PC-3 (cell line): ENCODE measurements at regions not wholly inside any gene's neighbourhood (a gene's known extent, or its start where the extent isn't known, plus 50 kb on each side); places are given as distances from the start of the nearest gene placed in this dataset.

Experiments used
- ATAC-seq: fragments of 200-7000 bp; cut with Tn5 transposase; 2 replicates; pipeline ENCODE4 v1.9.1; 2020; ENCODE audit warnings: mild to moderate bottlenecking, moderate library complexity
- BruUV-seq: library from RNA; stranded (reverse); fragments of 400-500 nt; replicated peaks from 2 replicates; lab custom pipeline; 2021; lab: Mats Ljungman, UMichigan
- CTCF ChIA-PET: fragments of 300-600 bp; sonication (Branson Sonifier 250); formaldehyde crosslinking; loops from one replicate; lab custom pipeline; 2022; ENCODE audit warnings: antibody characterized with exemption; lab: Charles Lee
- POLR2A ChIA-PET: fragments of 300-600 bp; sonication (Branson Sonifier 250); formaldehyde crosslinking; loops from one replicate; lab custom pipeline; 2022; ENCODE audit warnings: antibody characterized with exemption; ENCODE audit not compliant: unreplicated experiment; lab: Charles Lee
- DNase-seq: peaks from one replicate; pipeline ENCODE4 v3.0.0-alpha.2; 2015
- H2AFZ ChIP-seq: fragments of 300-600 bp; sonication (generic); 2 replicates; pipeline ENCODE4 v1.6.0; 2016; ENCODE audit warnings: antibody characterized with exemption, low read length
- H3F3A ChIP-seq: fragments of 300-600 bp; sonication (generic); one replicate; pipeline ENCODE4 v1.6.0; 2017; ENCODE audit warnings: antibody characterized with exemption, low read length, control low read depth, mild to moderate bottlenecking; ENCODE audit not compliant: unreplicated experiment
- H3K27ac ChIP-seq: fragments of 300-600 bp; sonication (generic); 2 replicates; pipeline ENCODE4 v1.5.1; 2016; ENCODE audit warnings: mild to moderate bottlenecking, low read length
- H3K27me3 ChIP-seq: fragments of 300-600 bp; sonication (generic); 2 replicates; pipeline ENCODE4 v1.6.1; 2016; ENCODE audit warnings: low read length, mixed read lengths
- H3K36me3 ChIP-seq: fragments of 300-600 bp; sonication (generic); 2 replicates; pipeline ENCODE4 v1.6.1; 2016; ENCODE audit warnings: low read depth, mixed run types, low read length, mixed read lengths
- H3K4me1 ChIP-seq: fragments of 300-600 bp; sonication (generic); 2 replicates; pipeline ENCODE4 v1.5.1; 2016; ENCODE audit warnings: low read length; ENCODE audit not compliant: insufficient read depth
- H3K4me2 ChIP-seq: fragments of 300-600 bp; sonication (generic); 2 replicates; pipeline ENCODE4 v1.6.0; 2016; ENCODE audit warnings: low read length
- H3K4me3 ChIP-seq: fragments of 300-600 bp; sonication (generic); 2 replicates; pipeline ENCODE4 v1.5.1; 2016; ENCODE audit warnings: mild to moderate bottlenecking, low read length, mixed read lengths
- H3K79me2 ChIP-seq: fragments of 300-600 bp; sonication (generic); 2 replicates; pipeline ENCODE4 v1.6.1; 2017; ENCODE audit warnings: low read length, mixed read lengths
- H3K9ac ChIP-seq: fragments of 300-600 bp; sonication (generic); 2 replicates; pipeline ENCODE4 v1.6.0; 2016; ENCODE audit warnings: mild to moderate bottlenecking, low read length
- H3K9me2 ChIP-seq: fragments of 300-600 bp; sonication (generic); replicated peaks from 2 replicates; pipeline ENCODE4 v1.6.1; 2016; ENCODE audit warnings: mixed run types, low read length, mixed read lengths
- H3K9me3 ChIP-seq: fragments of 300-600 bp; sonication (generic); 2 replicates; pipeline ENCODE4 v1.6.1; 2016; ENCODE audit warnings: low read length, mixed read lengths
- H4K20me1 ChIP-seq: fragments of 300-600 bp; sonication (generic); 2 replicates; pipeline ENCODE4 v1.6.1; 2016; ENCODE audit warnings: low read length, mixed read lengths
- CTCF ChIP-seq: fragments of 300-600 bp; sonication (generic); conservative IDR thresholded peaks from 2 replicates; pipeline ENCODE4 v1.5.1; 2017; ENCODE audit warnings: antibody characterized with exemption, low read depth, mild to moderate bottlenecking, low read length
- EZH2 ChIP-seq: fragments of 300-600 bp; sonication (generic); IDR thresholded peaks from one replicate; pipeline ENCODE4 v1.6.1; 2017; ENCODE audit warnings: antibody characterized with exemption, mild to moderate bottlenecking, low read length; ENCODE audit not compliant: unreplicated experiment
- EZH2phosphoT487 ChIP-seq: fragments of 300-600 bp; sonication (generic); IDR thresholded peaks from 2 replicates; pipeline ENCODE4 v1.6.1; 2018; ENCODE audit warnings: mild to moderate bottlenecking, antibody characterized with exemption, low read length, borderline replicate concordance
- intact Hi-C: fragments of 100-400 bp; cut with micrococcal nuclease; formaldehyde crosslinking; loops from 2 replicates; pipeline ENCODE4 v1.9.0; 2023

GRCh38 chr5:114984796-114985195 lies 184.9 kb downstream of the TRIM36 start:
- Histone ChIP-seq H2AFZ (no peak overlapping the region), H3K9ac (no peak overlapping the region), H3K9me3 (no peaks in the 10 kb centered on the region), H3K27ac (no peak overlapping the region), H3K4me1 (no peaks in the 10 kb centered on the region), H3K4me2 (no peak overlapping the region), H3K4me3 (no peak overlapping the region), H3K36me3 (no peaks in the 10 kb centered on the region), H3K9me2 (no peaks in the 10 kb centered on the region), H3K79me2 (no peaks in the 10 kb centered on the region), H3F3A (no peaks in the 10 kb centered on the region), H3K27me3 (no peaks in the 10 kb centered on the region), H4K20me1 (no peaks in the 10 kb centered on the region)
- POLR2A ChIA-PET = no interaction called here
- CTCF ChIA-PET = no interaction called here
- intact Hi-C loops = no loop called here
- no peak for DNase-seq
- BruUV-seq = no TSS peak
- no peak for ATAC-seq
- TF ChIP-seq EZH2phosphoT487 (no peak), CTCF (no peak), EZH2 (no peak)

GRCh38 chr5:114981111-114981510 lies 188.6 kb downstream of the TRIM36 start:
- intact Hi-C loops = no loop called here
- Histone ChIP-seq H3K9me2 (no peaks in the 10 kb centered on the region), H3K9ac (no peak overlapping the region), H3K4me1 (no peaks in the 10 kb centered on the region), H3F3A (no peaks in the 10 kb centered on the region), H3K27me3 (no peaks in the 10 kb centered on the region), H3K36me3 (no peaks in the 10 kb centered on the region), H3K4me2 (no peak overlapping the region), H3K79me2 (no peaks in the 10 kb centered on the region), H3K4me3 (no peak overlapping the region), H3K27ac (no peak overlapping the region), H4K20me1 (no peaks in the 10 kb centered on the region), H2AFZ (no peak overlapping the region), H3K9me3 (no peaks in the 10 kb centered on the region)
- DNase-seq (no peak), ATAC-seq (no peak)
- BruUV-seq = no TSS peak
- TF ChIP-seq EZH2 (no peak), CTCF (no peak), EZH2phosphoT487 (no peak)
- ChIA-PET POLR2A (no interaction called here), CTCF (no interaction called here)

- H3K4me2 ChIP-seq = no peak overlapping the region
- ChIA-PET CTCF (no interaction called here), POLR2A (no interaction called here)
- H4K20me1 ChIP-seq = no peaks in the 10 kb centered on the region
- H3K27me3 ChIP-seq = no peaks in the 10 kb centered on the region
- H3K27ac ChIP-seq = no peak overlapping the region
- H3K36me3 ChIP-seq = no peaks in the 10 kb centered on the region
- H2AFZ ChIP-seq = no peak overlapping the region
- no peaks in the 10 kb centered on the region for H3K9me2 ChIP-seq
- no peak overlapping the region for H3K9ac ChIP-seq
- ATAC-seq = no peak
- intact Hi-C loops = no loop called here
- TF ChIP-seq EZH2 = no peak
- no peaks in the 10 kb centered on the region for H3K79me2 ChIP-seq
- no peak for DNase-seq
- no peaks in the 10 kb centered on the region for H3K4me1 ChIP-seq
- H3F3A ChIP-seq = no peaks in the 10 kb centered on the region
- no peak overlapping the region for H3K4me3 ChIP-seq
- H3K9me3 ChIP-seq = no peaks in the 10 kb centered on the region
- no TSS peak for BruUV-seq
Observed at GRCh38 chr5:114977979-114978573, 191.6 kb downstream of the TRIM36 start.
